NB4 (cell line): ENCODE measurements at regions not wholly inside any gene's neighbourhood (a gene's known extent, or its start where the extent isn't known, plus 50 kb on each side); places are given as distances from the start of the nearest gene placed in this dataset.

Experiments used
- CTCF ChIP-seq: IDR thresholded peaks from one replicate; pipeline ENCODE4 v1.5.1; 2012; ENCODE audit warnings: low read depth, low read length
- POLR2A ChIP-seq: IDR thresholded peaks from 2 replicates; pipeline ENCODE4 v1.6.1; 2011; ENCODE audit warnings: mild to moderate bottlenecking; ENCODE audit not compliant: insufficient read length; ENCODE audit errors: extremely low read depth
- TF ChIP-seq, protein P1 (sequence below): IDR thresholded peaks from 2 replicates; pipeline ENCODE4 v1.6.1; 2011; ENCODE audit warnings: low read depth, low read length

DNA sequence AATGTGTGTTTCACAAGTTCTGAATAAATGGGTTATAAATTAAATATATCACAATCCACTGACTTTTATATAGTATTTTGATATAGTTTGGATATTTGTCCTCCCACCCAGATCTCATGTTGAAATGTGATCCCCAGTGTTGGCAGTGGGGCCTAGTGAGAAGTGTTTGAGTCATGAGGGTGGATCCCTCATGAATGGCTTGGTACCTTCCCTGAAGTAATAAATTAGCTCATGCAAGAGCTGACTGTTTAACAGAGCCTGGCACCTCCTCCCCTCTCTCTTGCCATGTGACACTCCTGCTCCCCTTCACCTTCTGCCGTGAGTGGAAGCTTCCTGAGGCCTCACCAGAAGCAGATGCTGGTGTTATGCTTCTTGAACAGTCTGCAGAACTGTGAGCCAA is 127.9 kb upstream of the PALM2AKAP2 start:
- TF ChIP-seq POLR2A (no peak), CTCF (no peak)
- TF ChIP-seq, protein P1, sequence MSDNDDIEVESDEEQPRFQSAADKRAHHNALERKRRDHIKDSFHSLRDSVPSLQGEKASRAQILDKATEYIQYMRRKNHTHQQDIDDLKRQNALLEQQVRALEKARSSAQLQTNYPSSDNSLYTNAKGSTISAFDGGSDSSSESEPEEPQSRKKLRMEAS, result no peak
